ENCODE measurements at regions not wholly inside any gene's neighbourhood (a gene's known extent, or its start where the extent isn't known, plus 50 kb on each side); places are given as distances from the start of the nearest gene placed in this dataset.

- DNase-seq (no peak), ATAC-seq (ENCODE audit: low read depth) (no peak)
- Histone ChIP-seq H2AFZ (ENCODE audit: insufficient read depth, low read depth, low read length, poor library complexity, severe bottlenecking) (no peak overlapping the region), H3K27ac (ENCODE audit: low read length in 2 of 2) (no peak overlapping the region), H3K79me2 (ENCODE audit: control insufficient read depth, insufficient read depth, low read length) (no peaks in the 10 kb centered on the region), H3K36me3 (replicated peaks in 1 of 2; ENCODE audit: control extremely low read depth in 1 of 2, control insufficient read depth in 1 of 2, extremely low read depth in 1 of 2, insufficient read depth in 2 of 2, low read length in 1 of 2) (no peaks in the 10 kb centered on the region), H3K4me1 (ENCODE audit: control insufficient read depth in 2 of 2, insufficient read depth in 2 of 2, low read length in 2 of 2) (no peaks in the 10 kb centered on the region), H3K4me2 (replicated peaks; ENCODE audit: low read depth, low read length, poor library complexity, severe bottlenecking) (no peak overlapping the region), H3K9me3 (ENCODE audit: control extremely low read depth in 1 of 3, control insufficient read depth in 2 of 3, insufficient read depth in 1 of 3, low read length in 2 of 3) (no peaks in the 10 kb centered on the region), H4K20me1 (ENCODE audit: control insufficient read depth, insufficient read depth, low read length, poor library complexity, severe bottlenecking) (no peaks in the 10 kb centered on the region), H3K27me3 (replicated peaks in 1 of 4; ENCODE audit: control extremely low read depth in 1 of 4, control insufficient read depth in 3 of 4, insufficient read depth in 4 of 4, low read length in 3 of 4) (peaks cover 0 to 4% (median 1%) of the 10 kb centered on the region in 4 experiments), H3K9ac (ENCODE audit: low read length) (no peak overlapping the region), H3K4me3 (ENCODE audit: control extremely low read depth in 1 of 5, extremely low read depth in 1 of 5, insufficient read depth in 1 of 5, low read depth in 2 of 5, low read length in 4 of 5) (no peak overlapping the region)
- no peak overlapping the region for H3K4me3 Mint-ChIP-seq
- no peaks in the 10 kb centered on the region for H3K9me3 Mint-ChIP-seq (ENCODE audit: insufficient read depth)
- POLR2A ChIA-PET, result no interaction called here
- peaks cover 25% of the 10 kb centered on the region for H3K27me3 Mint-ChIP-seq
- TF ChIP-seq EZH2 (IDR thresholded peaks at IDR 0.05; ENCODE audit: borderline replicate concordance, insufficient read depth, low read depth, low read length, poor library complexity, severe bottlenecking), result no peak
- TF ChIP-seq, protein P1, sequence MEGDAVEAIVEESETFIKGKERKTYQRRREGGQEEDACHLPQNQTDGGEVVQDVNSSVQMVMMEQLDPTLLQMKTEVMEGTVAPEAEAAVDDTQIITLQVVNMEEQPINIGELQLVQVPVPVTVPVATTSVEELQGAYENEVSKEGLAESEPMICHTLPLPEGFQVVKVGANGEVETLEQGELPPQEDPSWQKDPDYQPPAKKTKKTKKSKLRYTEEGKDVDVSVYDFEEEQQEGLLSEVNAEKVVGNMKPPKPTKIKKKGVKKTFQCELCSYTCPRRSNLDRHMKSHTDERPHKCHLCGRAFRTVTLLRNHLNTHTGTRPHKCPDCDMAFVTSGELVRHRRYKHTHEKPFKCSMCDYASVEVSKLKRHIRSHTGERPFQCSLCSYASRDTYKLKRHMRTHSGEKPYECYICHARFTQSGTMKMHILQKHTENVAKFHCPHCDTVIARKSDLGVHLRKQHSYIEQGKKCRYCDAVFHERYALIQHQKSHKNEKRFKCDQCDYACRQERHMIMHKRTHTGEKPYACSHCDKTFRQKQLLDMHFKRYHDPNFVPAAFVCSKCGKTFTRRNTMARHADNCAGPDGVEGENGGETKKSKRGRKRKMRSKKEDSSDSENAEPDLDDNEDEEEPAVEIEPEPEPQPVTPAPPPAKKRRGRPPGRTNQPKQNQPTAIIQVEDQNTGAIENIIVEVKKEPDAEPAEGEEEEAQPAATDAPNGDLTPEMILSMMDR (IDR thresholded peaks at IDR 0.05), result no peak
- CTCF ChIA-PET, result no interaction called here
- H3K27ac Mint-ChIP-seq, result no peak overlapping the region
- no peaks in the 10 kb centered on the region for H3K4me1 Mint-ChIP-seq
- intact Hi-C loops (cut with micrococcal nuclease), result loop anchor here (10.0 kb wide), 1 partner anchor 175 kb away; no protein-coding TSS in a partner anchor
These were observed 70.0 kb upstream of the ZNF281 start for GRCh38 chr1:200479816-200480215.

DNA sequence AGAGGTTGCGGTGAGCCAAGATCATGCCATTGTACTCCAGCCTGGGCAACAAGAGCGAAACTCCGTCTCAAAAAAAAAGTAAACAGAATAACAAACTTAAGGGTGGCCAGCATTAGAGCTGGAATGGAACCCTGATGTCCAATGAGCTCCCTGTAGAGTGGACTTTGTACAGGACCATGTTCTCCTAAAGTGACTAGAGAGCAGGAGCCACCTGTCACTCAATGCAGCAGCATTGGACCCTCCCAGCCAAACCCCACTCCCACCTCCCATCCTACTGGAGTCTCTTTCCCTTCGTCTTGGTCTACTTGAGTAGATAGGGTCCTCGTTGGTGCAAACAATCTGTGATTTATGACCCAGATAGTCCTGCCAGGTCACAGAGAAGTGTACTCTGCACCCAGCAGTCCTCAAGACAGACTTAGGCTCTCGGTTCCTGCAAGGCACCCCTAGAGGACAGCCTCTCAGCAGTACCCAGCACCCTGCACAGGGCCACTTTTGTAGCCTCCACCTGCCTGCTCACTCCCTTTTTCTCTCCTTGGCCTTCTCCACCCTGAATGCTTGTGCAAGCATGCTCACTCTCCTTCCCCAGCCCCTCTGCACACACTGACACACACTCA is 69.2 kb upstream of the ZNF281 start:
- Histone ChIP-seq H3K9ac (ENCODE audit: low read length) (no peak overlapping the region), H3K27me3 (replicated peaks in 1 of 4; ENCODE audit: control extremely low read depth in 1 of 4, control insufficient read depth in 3 of 4, insufficient read depth in 4 of 4, low read length in 3 of 4) (peaks cover 0 to 4% (median 1%) of the 10 kb centered on the region in 4 experiments), H3K4me3 (ENCODE audit: control extremely low read depth in 1 of 5, extremely low read depth in 1 of 5, insufficient read depth in 1 of 5, low read depth in 2 of 5, low read length in 4 of 5) (no peak overlapping the region), H3K9me3 (ENCODE audit: control extremely low read depth in 1 of 3, control insufficient read depth in 2 of 3, insufficient read depth in 1 of 3, low read length in 2 of 3) (no peaks in the 10 kb centered on the region), H3K79me2 (ENCODE audit: control insufficient read depth, insufficient read depth, low read length) (no peaks in the 10 kb centered on the region), H4K20me1 (ENCODE audit: control insufficient read depth, insufficient read depth, low read length, poor library complexity, severe bottlenecking) (no peaks in the 10 kb centered on the region), H3K4me2 (replicated peaks; ENCODE audit: low read depth, low read length, poor library complexity, severe bottlenecking) (no peak overlapping the region), H2AFZ (ENCODE audit: insufficient read depth, low read depth, low read length, poor library complexity, severe bottlenecking) (no peak overlapping the region), H3K36me3 (replicated peaks in 1 of 2; ENCODE audit: control extremely low read depth in 1 of 2, control insufficient read depth in 1 of 2, extremely low read depth in 1 of 2, insufficient read depth in 2 of 2, low read length in 1 of 2) (no peaks in the 10 kb centered on the region), H3K4me1 (ENCODE audit: control insufficient read depth in 2 of 2, insufficient read depth in 2 of 2, low read length in 2 of 2) (peaks cover under 1 to 3% of the 10 kb centered on the region in 2 donors), H3K27ac (ENCODE audit: low read length in 2 of 2) (no peak overlapping the region)
- WGBS (ENCODE audit: insufficient coverage), result 87% methylated on average over 5 of the region's 6 CpGs
- H3K27ac Mint-ChIP-seq, result no peak overlapping the region
- CTCF ChIA-PET, result interaction anchor here (1.2 kb wide), 1 partner anchor 794 kb away, joined by 4 read pairs; no protein-coding TSS in a partner anchor
- intact Hi-C loops (cut with micrococcal nuclease), result no loop called here
- DNase-seq (no peak), ATAC-seq (ENCODE audit: low read depth) (no peak)
- POLR2A ChIA-PET, result no interaction called here
- no peaks in the 10 kb centered on the region for H3K9me3 Mint-ChIP-seq (ENCODE audit: insufficient read depth)
- peaks cover 3% of the 10 kb centered on the region for H3K4me1 Mint-ChIP-seq
- peaks cover 22% of the 10 kb centered on the region for H3K27me3 Mint-ChIP-seq
- no peak for TF ChIP-seq EZH2 (IDR thresholded peaks at IDR 0.05; ENCODE audit: borderline replicate concordance, insufficient read depth, low read depth, low read length, poor library complexity, severe bottlenecking)
- TF ChIP-seq, protein P1 (IDR thresholded peaks at IDR 0.05), result no peak
- no peak overlapping the region for H3K4me3 Mint-ChIP-seq

Measured in B cell (primary cell).